ENCODE measurements at regions not wholly inside any gene's neighbourhood (a gene's known extent, or its start where the extent isn't known, plus 50 kb on each side); places are given as distances from the start of the nearest gene placed in this dataset.

DNA sequence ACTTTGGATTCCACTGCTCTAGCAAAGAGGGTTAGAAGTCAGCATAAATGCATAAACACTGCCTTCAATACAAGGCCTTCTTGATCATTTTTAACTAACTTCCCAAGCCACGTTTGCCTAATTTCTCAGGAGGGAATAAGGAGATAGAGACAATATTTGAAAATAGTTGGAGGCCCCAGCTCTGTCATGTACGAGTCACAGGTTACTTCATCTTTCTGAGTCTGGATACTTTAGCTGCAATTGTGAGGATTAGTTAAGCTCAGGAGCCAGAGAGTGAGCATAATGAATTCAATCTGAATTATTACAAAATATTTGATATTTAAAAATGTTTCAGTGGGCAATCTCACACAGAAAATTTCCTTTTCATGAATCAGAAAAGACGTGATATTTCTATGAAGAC, 298.9 kb downstream of the SHOX2 start:
- TF ChIP-seq MAX (IDR thresholded peaks at IDR 0.05) (no peak), EGR1 (IDR thresholded peaks at IDR 0.05) (no peak), TCF12 (IDR thresholded peaks at IDR 0.05; ENCODE audit: low read depth) (no peak), USF1 (IDR thresholded peaks at IDR 0.05) (no peak), RAD21 (IDR thresholded peaks at IDR 0.05; ENCODE audit: low read depth) (no peak), YY1 (IDR thresholded peaks at IDR 0.05; ENCODE audit: low read depth) (no peak), ZBTB7A (IDR thresholded peaks at IDR 0.05; ENCODE audit: low read depth) (no peak), CEBPB (IDR thresholded peaks at IDR 0.05) (no peak), CREB1 (IDR thresholded peaks at IDR 0.05; ENCODE audit: low read depth) (no peak), FOXM1 (IDR thresholded peaks at IDR 0.05; ENCODE audit: borderline replicate concordance, low read depth) (no peak), EP300 (IDR thresholded peaks at IDR 0.05; ENCODE audit: borderline replicate concordance) (no peak), NFIC (IDR thresholded peaks at IDR 0.05) (no peak)
- TF ChIP-seq, protein P1, sequence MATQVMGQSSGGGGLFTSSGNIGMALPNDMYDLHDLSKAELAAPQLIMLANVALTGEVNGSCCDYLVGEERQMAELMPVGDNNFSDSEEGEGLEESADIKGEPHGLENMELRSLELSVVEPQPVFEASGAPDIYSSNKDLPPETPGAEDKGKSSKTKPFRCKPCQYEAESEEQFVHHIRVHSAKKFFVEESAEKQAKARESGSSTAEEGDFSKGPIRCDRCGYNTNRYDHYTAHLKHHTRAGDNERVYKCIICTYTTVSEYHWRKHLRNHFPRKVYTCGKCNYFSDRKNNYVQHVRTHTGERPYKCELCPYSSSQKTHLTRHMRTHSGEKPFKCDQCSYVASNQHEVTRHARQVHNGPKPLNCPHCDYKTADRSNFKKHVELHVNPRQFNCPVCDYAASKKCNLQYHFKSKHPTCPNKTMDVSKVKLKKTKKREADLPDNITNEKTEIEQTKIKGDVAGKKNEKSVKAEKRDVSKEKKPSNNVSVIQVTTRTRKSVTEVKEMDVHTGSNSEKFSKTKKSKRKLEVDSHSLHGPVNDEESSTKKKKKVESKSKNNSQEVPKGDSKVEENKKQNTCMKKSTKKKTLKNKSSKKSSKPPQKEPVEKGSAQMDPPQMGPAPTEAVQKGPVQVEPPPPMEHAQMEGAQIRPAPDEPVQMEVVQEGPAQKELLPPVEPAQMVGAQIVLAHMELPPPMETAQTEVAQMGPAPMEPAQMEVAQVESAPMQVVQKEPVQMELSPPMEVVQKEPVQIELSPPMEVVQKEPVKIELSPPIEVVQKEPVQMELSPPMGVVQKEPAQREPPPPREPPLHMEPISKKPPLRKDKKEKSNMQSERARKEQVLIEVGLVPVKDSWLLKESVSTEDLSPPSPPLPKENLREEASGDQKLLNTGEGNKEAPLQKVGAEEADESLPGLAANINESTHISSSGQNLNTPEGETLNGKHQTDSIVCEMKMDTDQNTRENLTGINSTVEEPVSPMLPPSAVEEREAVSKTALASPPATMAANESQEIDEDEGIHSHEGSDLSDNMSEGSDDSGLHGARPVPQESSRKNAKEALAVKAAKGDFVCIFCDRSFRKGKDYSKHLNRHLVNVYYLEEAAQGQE (IDR thresholded peaks at IDR 0.05; ENCODE audit: low read depth) = no peak
